ENCODE measurements at regions not wholly inside any gene's neighbourhood (a gene's known extent, or its start where the extent isn't known, plus 50 kb on each side); places are given as distances from the start of the nearest gene placed in this dataset.

DNA sequence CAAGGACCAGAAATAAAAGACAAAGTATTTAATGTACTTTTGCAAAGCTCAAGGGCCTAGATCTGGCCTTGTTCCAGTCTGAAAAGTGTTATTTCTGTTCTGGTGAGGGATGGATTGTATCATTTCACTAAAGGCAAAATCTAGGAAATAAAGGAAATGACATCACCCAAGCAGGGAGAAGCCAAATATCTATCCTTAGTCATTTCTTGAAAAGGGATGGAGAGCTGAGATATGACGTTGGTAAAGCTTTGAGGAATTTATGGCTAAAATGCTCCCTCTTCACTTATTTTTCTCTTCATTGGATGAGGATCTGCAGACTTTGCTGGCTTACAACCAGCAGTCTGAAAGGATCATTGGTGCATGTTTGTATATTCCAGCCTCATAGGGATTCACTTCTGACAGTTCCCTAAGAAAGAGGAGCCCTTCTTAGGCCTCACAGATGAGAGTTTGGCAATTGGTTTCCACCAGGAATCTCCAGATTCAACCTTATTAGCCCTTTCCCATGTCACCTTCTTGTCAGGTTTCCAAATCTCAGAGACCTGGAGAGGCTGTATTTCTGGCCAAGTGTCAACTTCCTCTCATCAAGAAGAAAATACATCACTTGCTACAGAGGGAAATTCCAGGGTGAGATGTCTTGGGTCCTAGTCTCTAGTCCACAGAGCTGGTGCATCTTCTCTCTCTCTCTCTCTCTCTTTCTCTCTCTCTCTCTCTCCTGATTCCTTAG is 93.7 kb upstream of the BOC start:
- H3K4me3 ChIP-seq (ENCODE audit: low read depth, low read length) = no peak overlapping the region
- TF ChIP-seq, protein P1, sequence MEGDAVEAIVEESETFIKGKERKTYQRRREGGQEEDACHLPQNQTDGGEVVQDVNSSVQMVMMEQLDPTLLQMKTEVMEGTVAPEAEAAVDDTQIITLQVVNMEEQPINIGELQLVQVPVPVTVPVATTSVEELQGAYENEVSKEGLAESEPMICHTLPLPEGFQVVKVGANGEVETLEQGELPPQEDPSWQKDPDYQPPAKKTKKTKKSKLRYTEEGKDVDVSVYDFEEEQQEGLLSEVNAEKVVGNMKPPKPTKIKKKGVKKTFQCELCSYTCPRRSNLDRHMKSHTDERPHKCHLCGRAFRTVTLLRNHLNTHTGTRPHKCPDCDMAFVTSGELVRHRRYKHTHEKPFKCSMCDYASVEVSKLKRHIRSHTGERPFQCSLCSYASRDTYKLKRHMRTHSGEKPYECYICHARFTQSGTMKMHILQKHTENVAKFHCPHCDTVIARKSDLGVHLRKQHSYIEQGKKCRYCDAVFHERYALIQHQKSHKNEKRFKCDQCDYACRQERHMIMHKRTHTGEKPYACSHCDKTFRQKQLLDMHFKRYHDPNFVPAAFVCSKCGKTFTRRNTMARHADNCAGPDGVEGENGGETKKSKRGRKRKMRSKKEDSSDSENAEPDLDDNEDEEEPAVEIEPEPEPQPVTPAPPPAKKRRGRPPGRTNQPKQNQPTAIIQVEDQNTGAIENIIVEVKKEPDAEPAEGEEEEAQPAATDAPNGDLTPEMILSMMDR (IDR thresholded peaks at IDR 0.05; ENCODE audit: insufficient read depth, low read depth, low read length, missing control alignments) = no peak
- no peak for DNase-seq (ENCODE audit: low read depth)

DNA sequence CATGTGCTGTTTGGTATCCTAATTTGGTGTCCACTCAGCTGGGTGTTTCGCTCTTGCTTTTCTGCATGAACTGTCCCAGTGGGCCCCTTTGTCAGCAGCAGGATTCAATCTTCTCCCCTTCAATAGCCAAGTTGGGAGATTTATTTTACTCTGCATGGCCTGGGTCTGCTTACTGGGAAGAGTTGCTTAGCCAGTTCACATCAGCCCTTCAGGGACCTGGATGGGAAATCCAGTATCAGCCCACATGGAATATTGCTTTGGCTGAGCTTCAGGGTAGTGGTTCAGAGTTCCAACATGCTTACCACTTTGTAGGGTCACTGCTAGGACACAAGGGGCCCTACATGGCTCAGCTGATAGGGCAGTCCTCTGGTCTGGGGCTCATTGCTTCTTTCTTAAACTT is 93.0 kb upstream of the BOC start:
- TF ChIP-seq, protein P1 (IDR thresholded peaks at IDR 0.05; ENCODE audit: insufficient read depth, low read depth, low read length, missing control alignments) = no peak
- no peak overlapping the region for H3K4me3 ChIP-seq (ENCODE audit: low read depth, low read length)
- no peak for DNase-seq (ENCODE audit: low read depth)

DNA sequence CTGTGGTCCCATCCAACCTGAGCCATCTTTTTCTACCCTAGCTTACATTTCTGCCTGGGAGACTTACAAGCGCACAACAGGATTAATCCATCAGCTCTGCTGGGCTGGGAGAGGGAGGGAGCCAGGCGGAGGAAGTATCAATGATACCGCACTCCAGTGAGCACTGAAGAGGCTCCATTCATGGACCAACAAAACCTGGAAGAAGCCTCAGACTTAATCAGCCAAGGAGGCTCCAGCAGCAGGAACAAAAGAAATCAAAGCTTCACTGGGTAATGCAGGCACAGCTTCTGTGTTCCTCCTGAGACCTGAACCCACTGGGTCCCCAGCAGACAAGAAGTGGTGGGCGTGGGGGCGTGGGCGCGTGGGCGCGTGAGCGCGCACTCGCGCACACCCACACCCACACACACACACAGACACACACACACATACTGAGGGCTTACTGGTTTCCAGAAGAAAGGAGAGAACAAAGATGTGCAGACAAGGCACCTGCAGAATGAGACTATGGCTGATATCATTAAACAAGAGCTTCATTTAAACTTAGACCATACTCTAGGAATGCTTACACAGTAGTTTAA is 87.0 kb upstream of the BOC start:
- no peak for DNase-seq (ENCODE audit: low read depth)
- TF ChIP-seq, protein P1 (IDR thresholded peaks at IDR 0.05; ENCODE audit: insufficient read depth, low read depth, low read length, missing control alignments) = no peak
- H3K4me3 ChIP-seq (ENCODE audit: low read depth, low read length) = no peak overlapping the region

DNA sequence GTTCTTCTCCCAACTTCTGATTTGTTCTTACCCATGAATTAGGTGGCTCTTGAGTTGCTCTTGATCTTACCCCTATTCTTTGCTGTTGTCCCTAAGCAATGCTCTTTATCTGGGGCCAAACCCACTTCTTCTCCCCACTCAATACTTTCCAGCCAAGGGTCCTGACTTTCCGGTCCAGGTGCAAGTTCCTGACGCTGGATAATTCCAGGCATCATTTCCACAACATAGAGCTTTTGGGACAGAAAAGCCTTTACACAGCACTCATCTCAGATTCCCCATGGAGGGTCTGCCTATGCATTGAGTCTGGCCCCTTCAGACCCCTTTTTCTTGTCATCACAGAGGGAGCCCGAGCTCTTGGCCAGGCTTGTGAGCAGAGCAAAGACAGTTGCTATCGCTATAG is 85.4 kb upstream of the BOC start:
- DNase-seq (ENCODE audit: low read depth) = no peak
- TF ChIP-seq, protein P1 (IDR thresholded peaks at IDR 0.05; ENCODE audit: insufficient read depth, low read depth, low read length, missing control alignments) = no peak
- no peak overlapping the region for H3K4me3 ChIP-seq (ENCODE audit: low read depth, low read length)

DNA sequence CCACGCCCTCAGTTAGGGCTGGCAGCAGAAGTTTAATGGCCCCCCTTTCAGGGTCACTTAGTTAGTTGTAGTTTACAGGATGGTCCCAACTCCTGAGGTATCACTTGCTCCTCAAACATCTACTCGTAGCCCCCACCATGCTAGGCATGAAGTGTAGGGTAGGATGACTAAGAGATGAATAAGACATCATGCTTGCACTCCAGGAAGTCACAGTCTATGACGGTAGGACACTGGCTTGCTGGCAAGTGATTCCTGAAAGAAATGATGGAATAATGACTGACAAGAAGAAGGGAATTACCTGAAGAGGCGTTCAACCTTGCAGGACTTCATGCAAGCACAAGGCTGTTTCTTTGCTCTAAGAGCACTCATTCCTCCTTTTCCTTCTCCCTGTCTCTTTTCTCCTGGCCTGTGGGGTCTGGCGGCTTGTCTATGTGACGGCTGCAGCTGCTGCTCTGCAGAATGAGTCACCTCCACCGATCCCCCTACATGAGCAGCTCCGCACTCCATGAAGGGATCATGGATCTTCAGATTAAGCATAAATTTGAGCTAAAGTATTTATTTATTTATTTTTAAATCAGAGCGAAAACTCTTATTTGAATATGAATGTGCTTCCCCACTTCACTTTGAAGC is 82.9 kb upstream of the BOC start:
- DNase-seq (ENCODE audit: low read depth) = no peak
- H3K4me3 ChIP-seq (ENCODE audit: low read depth, low read length) = no peak overlapping the region
- TF ChIP-seq, protein P1 (IDR thresholded peaks at IDR 0.05; ENCODE audit: insufficient read depth, low read depth, low read length, missing control alignments) = no peak

DNA sequence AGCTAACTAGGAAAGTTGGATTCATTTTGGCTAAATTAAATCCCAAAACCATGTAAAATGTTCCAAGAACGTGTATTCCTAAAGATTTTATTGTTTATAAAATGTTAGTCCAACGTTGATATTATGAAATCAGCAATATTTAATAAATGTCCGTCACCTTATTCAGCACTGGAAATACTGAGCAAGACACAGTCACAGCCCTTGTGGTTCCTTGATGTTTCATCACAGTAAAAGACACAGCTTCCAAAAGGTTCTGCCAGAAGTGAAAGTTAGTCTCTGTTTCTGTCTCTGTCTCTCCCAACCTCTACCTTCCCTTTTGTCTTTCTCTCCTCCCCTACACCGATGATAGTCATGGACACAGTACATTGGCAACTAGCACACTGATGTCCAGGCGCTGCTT is 82.2 kb upstream of the BOC start:
- TF ChIP-seq, protein P1 (IDR thresholded peaks at IDR 0.05; ENCODE audit: insufficient read depth, low read depth, low read length, missing control alignments) = no peak
- no peak overlapping the region for H3K4me3 ChIP-seq (ENCODE audit: low read depth, low read length)
- no peak for DNase-seq (ENCODE audit: low read depth)
